Left forelimb (tissue), 1 donor: ENCODE measurements at regions not wholly inside any gene's neighbourhood (a gene's known extent, or its start where the extent isn't known, plus 50 kb on each side); places are given as distances from the start of the nearest gene placed in this dataset.

ENCODE experiments used
- DNase-seq: peaks from one replicate; pipeline ENCODE4 v3.0.0-alpha.2; 2018; ENCODE audit warnings: low spot score

GRCh38 chr14:27384124-27384523 lies 786.3 kb upstream of the NOVA1 start:
- no peak for DNase-seq

GRCh38 chr14:27386391-27386790 lies 788.6 kb upstream of the NOVA1 start:
- DNase-seq: no peak

- DNase-seq: no peak
Measured at GRCh38 chr14:27387463-27387862, 789.6 kb upstream of the NOVA1 start.

- no peak for DNase-seq
Measured at GRCh38 chr14:27389402-27389801, 791.6 kb upstream of the NOVA1 start.

- DNase-seq: no peak
Measured at GRCh38 chr14:27390155-27390554, 792.3 kb upstream of the NOVA1 start.

- DNase-seq: no peak
Measured at GRCh38 chr14:27391331-27391730, 793.5 kb upstream of the NOVA1 start.

- DNase-seq: no peak
Measured at GRCh38 chr14:27392153-27392552, 794.3 kb upstream of the NOVA1 start.

GRCh38 chr14:27409944-27410343 lies 812.1 kb upstream of the NOVA1 start:
- no peak for DNase-seq

- DNase-seq: no peak
Measured at GRCh38 chr14:27410981-27411380, 813.1 kb upstream of the NOVA1 start.

GRCh38 chr14:27427796-27428195 lies 830.0 kb upstream of the NOVA1 start:
- DNase-seq: no peak

- no peak for DNase-seq
Measured at GRCh38 chr14:27435923-27436670, 838.3 kb upstream of the NOVA1 start.

GRCh38 chr14:27484633-27485032 lies 886.8 kb upstream of the NOVA1 start:
- no peak for DNase-seq

GRCh38 chr14:27485193-27485592 lies 887.4 kb upstream of the NOVA1 start:
- DNase-seq: no peak

- no peak for DNase-seq
Measured at GRCh38 chr14:27506272-27506671, 908.4 kb upstream of the NOVA1 start.

- no peak for DNase-seq
Measured at GRCh38 chr14:27528328-27528727, 930.5 kb upstream of the NOVA1 start.

- DNase-seq: no peak
Measured at GRCh38 chr14:27536748-27537147, 938.9 kb upstream of the NOVA1 start.

GRCh38 chr14:27546111-27546510 lies 948.3 kb upstream of the NOVA1 start:
- no peak for DNase-seq

GRCh38 chr14:27553790-27554189 lies 956.0 kb upstream of the NOVA1 start:
- no peak for DNase-seq

- no peak for DNase-seq
Measured at GRCh38 chr14:27557445-27557844, 959.6 kb upstream of the NOVA1 start.

- DNase-seq: no peak
Measured at GRCh38 chr14:27559848-27560247, 962.0 kb upstream of the NOVA1 start.

- no peak for DNase-seq
Measured at GRCh38 chr14:27566843-27567382, 969.1 kb upstream of the NOVA1 start.

GRCh38 chr14:27573018-27573417 lies 975.2 kb upstream of the NOVA1 start:
- no peak for DNase-seq

- DNase-seq: no peak
Measured at GRCh38 chr14:27587103-27587502, 989.3 kb upstream of the NOVA1 start.

GRCh38 chr14:27605282-27605681 lies 1007.4 kb upstream of the NOVA1 start:
- DNase-seq: no peak
